ENCODE measurements at regions not wholly inside any gene's neighbourhood (a gene's known extent, or its start where the extent isn't known, plus 50 kb on each side); places are given as distances from the start of the nearest gene placed in this dataset.
A peak's percentile ranks its signal among the peaks of the same experiment; 100 is the strongest.

GRCh38 chr10:65219444-65219843, 1698.2 kb downstream of the REEP3 start:
- no peak overlapping the region for H3K27ac ChIP-seq (replicated peaks; ENCODE audit: low read length)
- H2AFZ ChIP-seq (ENCODE audit: low read length), result no peak overlapping the region
- H3K4me2 ChIP-seq (ENCODE audit: insufficient read depth, low read length, poor library complexity, severe bottlenecking), result no peak overlapping the region
- no peak overlapping the region for H3K9ac ChIP-seq (ENCODE audit: low read depth, low read length, poor library complexity)
- H2BK5ac ChIP-seq (ENCODE audit: low read length), result no peak overlapping the region
- H4K91ac ChIP-seq (ENCODE audit: low read depth, low read length, poor library complexity), result no peak overlapping the region
- no peak overlapping the region for H3K4me3 ChIP-seq (ENCODE audit: low read length in 2 of 2)
- no peaks in the 10 kb centered on the region for H3K79me1 ChIP-seq (ENCODE audit: low read depth, low read length)
- H3K9me3 ChIP-seq (replicated peaks in 1 of 2; ENCODE audit: control insufficient read depth in 2 of 2, insufficient read depth in 1 of 2, low read depth in 1 of 2, low read length in 2 of 2), result no peaks in the 10 kb centered on the region
- H2AK5ac ChIP-seq (ENCODE audit: low read depth, low read length), result no peak overlapping the region
- DNase-seq (ENCODE audit: low spot score), result no peak
- no peak overlapping the region for H2BK15ac ChIP-seq (ENCODE audit: low read length)
- H3K23ac ChIP-seq (ENCODE audit: low read depth, low read length, poor library complexity), result no peak overlapping the region
- H4K8ac ChIP-seq (ENCODE audit: low read depth, low read length), result no peak overlapping the region
- H3K18ac ChIP-seq (ENCODE audit: low read length), result no peak overlapping the region
- H3K4ac ChIP-seq (ENCODE audit: low read length), result no peak overlapping the region
- no peaks in the 10 kb centered on the region for H3K4me1 ChIP-seq (ENCODE audit: control insufficient read depth in 2 of 2, insufficient read depth in 1 of 2, low read depth in 1 of 2, low read length in 2 of 2)
- no peak overlapping the region for H2BK12ac ChIP-seq (ENCODE audit: low read length)
- H3K14ac ChIP-seq (ENCODE audit: low read length), result no peak overlapping the region
- WGBS, 2 donors (ENCODE audit: extremely low coverage in 2 of 2, insufficient read length in 2 of 2, insufficient replicate concordance in 1 of 2), result no CpG with 5 or more reads among the region's 3 CpGs
- no peaks in the 10 kb centered on the region for H3K27me3 ChIP-seq (ENCODE audit: control insufficient read depth in 3 of 3, insufficient read depth in 3 of 3, low read depth in 1 of 3, low read length in 3 of 3)
- H2BK120ac ChIP-seq (ENCODE audit: low read depth, low read length), result no peak overlapping the region
- H3K36me3 ChIP-seq (replicated peaks in 1 of 2; ENCODE audit: control insufficient read depth in 2 of 2, insufficient read depth in 2 of 2, low read length in 2 of 2), result no peaks in the 10 kb centered on the region

DNA sequence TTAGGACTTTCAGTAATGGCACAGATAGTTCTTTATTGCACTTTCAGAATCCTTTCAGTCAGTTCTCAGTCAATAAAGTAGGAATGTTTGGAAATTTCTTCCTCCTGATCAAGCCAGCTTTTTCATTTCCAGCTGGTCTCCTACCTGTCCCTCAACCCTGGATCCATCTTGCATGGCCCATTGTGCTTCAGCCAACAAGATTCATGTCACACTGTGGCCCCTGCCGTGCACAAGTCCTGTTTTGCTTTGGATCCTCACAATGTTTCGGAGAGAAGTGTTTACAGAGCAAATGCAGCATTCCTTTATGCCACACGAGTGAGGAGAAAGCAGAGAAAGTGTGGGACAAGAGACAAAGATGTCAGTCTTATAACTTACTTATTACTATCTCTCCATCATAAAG, 1694.7 kb upstream of the LRRTM3 start:
- Histone ChIP-seq H3K18ac (ENCODE audit: low read length) (no peak overlapping the region), H3K4ac (ENCODE audit: low read length) (no peak overlapping the region), H3K27me3 (ENCODE audit: control insufficient read depth in 3 of 3, insufficient read depth in 3 of 3, low read depth in 1 of 3, low read length in 3 of 3) (no peaks in the 10 kb centered on the region), H3K4me1 (ENCODE audit: control insufficient read depth in 2 of 2, insufficient read depth in 1 of 2, low read depth in 1 of 2, low read length in 2 of 2) (peaks cover 0 to 2% of the 10 kb centered on the region in 2 donors), H3K14ac (ENCODE audit: low read length) (no peak overlapping the region), H3K23ac (ENCODE audit: low read depth, low read length, poor library complexity) (no peak overlapping the region), H3K4me2 (ENCODE audit: insufficient read depth, low read length, poor library complexity, severe bottlenecking) (no peak overlapping the region), H2BK5ac (ENCODE audit: low read length) (no peak overlapping the region), H4K8ac (ENCODE audit: low read depth, low read length) (no peak overlapping the region), H3K9ac (ENCODE audit: low read depth, low read length, poor library complexity) (no peak overlapping the region), H2BK120ac (ENCODE audit: low read depth, low read length) (no peak overlapping the region), H2AFZ (ENCODE audit: low read length) (peak overlapping the region; percentile 73), H3K4me3 (ENCODE audit: low read length in 2 of 2) (no peak overlapping the region), H2BK15ac (ENCODE audit: low read length) (no peak overlapping the region), H2AK5ac (ENCODE audit: low read depth, low read length) (no peak overlapping the region), H3K79me1 (ENCODE audit: low read depth, low read length) (no peaks in the 10 kb centered on the region), H2BK12ac (ENCODE audit: low read length) (no peak overlapping the region), H3K36me3 (replicated peaks in 1 of 2; ENCODE audit: control insufficient read depth in 2 of 2, insufficient read depth in 2 of 2, low read length in 2 of 2) (no peaks in the 10 kb centered on the region), H4K91ac (ENCODE audit: low read depth, low read length, poor library complexity) (no peak overlapping the region), H3K27ac (replicated peaks; ENCODE audit: low read length) (no peak overlapping the region), H3K9me3 (replicated peaks in 1 of 2; ENCODE audit: control insufficient read depth in 2 of 2, insufficient read depth in 1 of 2, low read depth in 1 of 2, low read length in 2 of 2) (no peaks in the 10 kb centered on the region)
- no peak for DNase-seq (ENCODE audit: low spot score)
- no CpG with 5 or more reads among the region's 3 CpGs for WGBS, 2 donors (ENCODE audit: extremely low coverage in 2 of 2, insufficient read length in 2 of 2, insufficient replicate concordance in 1 of 2)

DNA sequence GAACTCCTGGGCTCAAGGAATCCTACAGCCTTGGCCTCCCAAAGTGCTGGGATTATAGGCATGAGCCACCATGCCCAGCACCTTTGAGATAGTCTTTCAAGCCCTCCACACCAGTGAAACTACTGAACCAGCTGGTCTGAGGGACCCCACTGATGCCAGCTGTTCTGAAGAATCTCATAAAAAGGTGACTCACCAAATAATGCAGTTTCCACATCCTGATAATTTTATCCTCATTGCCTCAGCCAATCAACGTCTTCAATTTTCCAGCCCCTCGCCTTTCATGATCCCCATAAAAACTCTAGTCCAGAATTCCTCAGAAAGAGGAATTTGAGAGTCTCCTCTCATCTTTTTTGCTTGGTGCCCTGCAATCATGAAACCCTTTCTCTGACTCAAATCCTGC, 1691.6 kb upstream of the LRRTM3 start:
- Histone ChIP-seq H3K9ac (ENCODE audit: low read depth, low read length, poor library complexity) (no peak overlapping the region), H3K18ac (ENCODE audit: low read length) (no peak overlapping the region), H2BK12ac (ENCODE audit: low read length) (no peak overlapping the region), H3K23ac (ENCODE audit: low read depth, low read length, poor library complexity) (no peak overlapping the region), H3K79me1 (ENCODE audit: low read depth, low read length) (no peaks in the 10 kb centered on the region), H3K4ac (ENCODE audit: low read length) (no peak overlapping the region), H3K36me3 (replicated peaks in 1 of 2; ENCODE audit: control insufficient read depth in 2 of 2, insufficient read depth in 2 of 2, low read length in 2 of 2) (no peaks in the 10 kb centered on the region), H4K8ac (ENCODE audit: low read depth, low read length) (no peak overlapping the region), H2BK5ac (ENCODE audit: low read length) (no peak overlapping the region), H2AFZ (ENCODE audit: low read length) (no peak overlapping the region), H3K14ac (ENCODE audit: low read length) (no peak overlapping the region), H3K4me1 (ENCODE audit: control insufficient read depth in 2 of 2, insufficient read depth in 1 of 2, low read depth in 1 of 2, low read length in 2 of 2) (peaks cover 0 to 2% of the 10 kb centered on the region in 2 donors), H3K9me3 (replicated peaks in 1 of 2; ENCODE audit: control insufficient read depth in 2 of 2, insufficient read depth in 1 of 2, low read depth in 1 of 2, low read length in 2 of 2) (no peaks in the 10 kb centered on the region), H4K91ac (ENCODE audit: low read depth, low read length, poor library complexity) (no peak overlapping the region), H2BK15ac (ENCODE audit: low read length) (no peak overlapping the region), H2AK5ac (ENCODE audit: low read depth, low read length) (no peak overlapping the region), H2BK120ac (ENCODE audit: low read depth, low read length) (no peak overlapping the region), H3K27me3 (ENCODE audit: control insufficient read depth in 3 of 3, insufficient read depth in 3 of 3, low read depth in 1 of 3, low read length in 3 of 3) (no peaks in the 10 kb centered on the region), H3K4me2 (ENCODE audit: insufficient read depth, low read length, poor library complexity, severe bottlenecking) (no peak overlapping the region), H3K4me3 (ENCODE audit: low read length in 2 of 2) (no peak overlapping the region), H3K27ac (replicated peaks; ENCODE audit: low read length) (no peak overlapping the region)
- WGBS, 2 donors (ENCODE audit: extremely low coverage in 2 of 2, insufficient read length in 2 of 2, insufficient replicate concordance in 1 of 2), result no CpG with 5 or more reads among the region's 2 CpGs
- no peak for DNase-seq (ENCODE audit: low spot score)

DNA sequence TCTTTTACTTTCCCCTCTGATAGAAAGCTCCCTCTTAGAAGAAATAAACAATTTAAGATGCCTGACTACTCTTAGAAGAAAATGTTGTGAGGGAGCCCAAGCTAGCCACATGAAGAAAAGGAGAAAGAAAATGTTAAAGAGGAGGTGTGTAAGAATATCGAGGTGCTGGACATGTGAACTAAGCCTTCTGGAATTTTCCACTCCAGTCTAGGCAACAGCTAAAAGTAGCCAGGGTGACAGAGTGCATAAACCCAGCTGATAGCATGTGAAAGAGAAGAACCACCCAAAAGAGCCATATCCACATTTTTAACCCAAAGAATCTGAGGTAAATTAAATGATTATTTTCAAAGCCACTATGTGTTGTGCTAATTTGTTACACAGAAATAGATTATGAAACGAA, 1690.6 kb upstream of the LRRTM3 start:
- no peak overlapping the region for H3K4ac ChIP-seq (ENCODE audit: low read length)
- no peak overlapping the region for H2BK120ac ChIP-seq (ENCODE audit: low read depth, low read length)
- no peak overlapping the region for H3K9ac ChIP-seq (ENCODE audit: low read depth, low read length, poor library complexity)
- peaks cover 0 to 2% of the 10 kb centered on the region in 2 donors for H3K4me1 ChIP-seq (ENCODE audit: control insufficient read depth in 2 of 2, insufficient read depth in 1 of 2, low read depth in 1 of 2, low read length in 2 of 2)
- no peak overlapping the region for H3K18ac ChIP-seq (ENCODE audit: low read length)
- H3K4me3 ChIP-seq (ENCODE audit: low read length in 2 of 2), result no peak overlapping the region
- H2AFZ ChIP-seq (ENCODE audit: low read length), result no peak overlapping the region
- no peak overlapping the region for H3K23ac ChIP-seq (ENCODE audit: low read depth, low read length, poor library complexity)
- no CpG with 5 or more reads among the region's 2 CpGs for WGBS, 2 donors (ENCODE audit: extremely low coverage in 2 of 2, insufficient read length in 2 of 2, insufficient replicate concordance in 1 of 2)
- H3K27me3 ChIP-seq (ENCODE audit: control insufficient read depth in 3 of 3, insufficient read depth in 3 of 3, low read depth in 1 of 3, low read length in 3 of 3), result no peaks in the 10 kb centered on the region
- no peak overlapping the region for H4K91ac ChIP-seq (ENCODE audit: low read depth, low read length, poor library complexity)
- H4K8ac ChIP-seq (ENCODE audit: low read depth, low read length), result no peak overlapping the region
- H2BK5ac ChIP-seq (ENCODE audit: low read length), result no peak overlapping the region
- DNase-seq (ENCODE audit: low spot score), result no peak
- no peaks in the 10 kb centered on the region for H3K79me1 ChIP-seq (ENCODE audit: low read depth, low read length)
- no peak overlapping the region for H2AK5ac ChIP-seq (ENCODE audit: low read depth, low read length)
- no peak overlapping the region for H2BK15ac ChIP-seq (ENCODE audit: low read length)
- no peak overlapping the region for H3K4me2 ChIP-seq (ENCODE audit: insufficient read depth, low read length, poor library complexity, severe bottlenecking)
- H3K9me3 ChIP-seq (replicated peaks in 1 of 2; ENCODE audit: control insufficient read depth in 2 of 2, insufficient read depth in 1 of 2, low read depth in 1 of 2, low read length in 2 of 2), result no peaks in the 10 kb centered on the region
- no peak overlapping the region for H2BK12ac ChIP-seq (ENCODE audit: low read length)
- no peak overlapping the region for H3K27ac ChIP-seq (replicated peaks; ENCODE audit: low read length)
- H3K14ac ChIP-seq (ENCODE audit: low read length), result no peak overlapping the region
- no peaks in the 10 kb centered on the region for H3K36me3 ChIP-seq (replicated peaks in 1 of 2; ENCODE audit: control insufficient read depth in 2 of 2, insufficient read depth in 2 of 2, low read length in 2 of 2)

Measured in neuronal stem cell (in vitro differentiated cells).